ENCODE measurements at regions not wholly inside any gene's neighbourhood (a gene's known extent, or its start where the extent isn't known, plus 50 kb on each side); places are given as distances from the start of the nearest gene placed in this dataset.

DNA sequence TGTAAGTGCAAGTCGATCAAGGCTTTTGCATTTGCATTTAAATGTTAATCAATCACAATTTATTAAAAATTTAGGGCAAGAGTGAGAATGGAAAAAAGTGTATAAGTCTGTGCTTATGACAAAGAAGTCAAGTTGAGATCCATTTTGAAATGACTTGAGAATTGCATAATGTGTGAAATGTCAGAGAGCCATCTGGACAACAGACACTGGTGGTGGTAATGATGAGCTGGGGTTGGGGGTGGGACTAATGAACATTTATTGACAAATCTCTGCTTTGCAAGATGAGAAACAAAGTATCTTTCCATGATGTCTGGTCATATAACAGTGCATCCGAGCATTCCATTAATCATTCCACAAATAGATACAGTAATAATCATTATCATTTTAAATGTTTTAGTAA lies 89.4 kb upstream of the ZBTB20 start:
- DNase-seq (ENCODE audit: low read depth) = no peak
- TF ChIP-seq, protein P1, sequence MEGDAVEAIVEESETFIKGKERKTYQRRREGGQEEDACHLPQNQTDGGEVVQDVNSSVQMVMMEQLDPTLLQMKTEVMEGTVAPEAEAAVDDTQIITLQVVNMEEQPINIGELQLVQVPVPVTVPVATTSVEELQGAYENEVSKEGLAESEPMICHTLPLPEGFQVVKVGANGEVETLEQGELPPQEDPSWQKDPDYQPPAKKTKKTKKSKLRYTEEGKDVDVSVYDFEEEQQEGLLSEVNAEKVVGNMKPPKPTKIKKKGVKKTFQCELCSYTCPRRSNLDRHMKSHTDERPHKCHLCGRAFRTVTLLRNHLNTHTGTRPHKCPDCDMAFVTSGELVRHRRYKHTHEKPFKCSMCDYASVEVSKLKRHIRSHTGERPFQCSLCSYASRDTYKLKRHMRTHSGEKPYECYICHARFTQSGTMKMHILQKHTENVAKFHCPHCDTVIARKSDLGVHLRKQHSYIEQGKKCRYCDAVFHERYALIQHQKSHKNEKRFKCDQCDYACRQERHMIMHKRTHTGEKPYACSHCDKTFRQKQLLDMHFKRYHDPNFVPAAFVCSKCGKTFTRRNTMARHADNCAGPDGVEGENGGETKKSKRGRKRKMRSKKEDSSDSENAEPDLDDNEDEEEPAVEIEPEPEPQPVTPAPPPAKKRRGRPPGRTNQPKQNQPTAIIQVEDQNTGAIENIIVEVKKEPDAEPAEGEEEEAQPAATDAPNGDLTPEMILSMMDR (IDR thresholded peaks at IDR 0.05; ENCODE audit: insufficient read depth, low read depth, low read length, missing control alignments) = no peak
- H3K4me3 ChIP-seq (ENCODE audit: low read depth, low read length) = no peak overlapping the region

DNA sequence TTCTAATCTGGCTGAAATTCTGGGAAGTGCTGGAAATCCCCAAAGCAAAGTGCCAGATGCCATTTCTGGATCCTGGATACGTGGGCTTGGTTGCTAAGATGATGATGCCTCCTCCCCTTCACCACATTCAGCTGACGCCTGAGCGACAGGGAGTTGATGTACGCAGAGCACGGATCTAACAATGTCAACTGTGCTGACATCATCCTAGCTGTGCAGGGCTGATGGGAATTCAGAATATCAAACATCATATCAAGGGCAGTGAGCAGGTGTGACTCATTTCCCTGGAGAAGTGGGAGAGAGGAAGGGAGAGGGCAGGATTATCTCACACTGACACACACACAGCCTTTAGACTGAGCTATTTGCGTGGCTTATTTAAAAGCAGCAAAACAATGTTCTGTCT lies 92.6 kb upstream of the ZBTB20 start:
- no peak overlapping the region for H3K4me3 ChIP-seq (ENCODE audit: low read depth, low read length)
- TF ChIP-seq, protein P1 (IDR thresholded peaks at IDR 0.05; ENCODE audit: insufficient read depth, low read depth, low read length, missing control alignments) = no peak
- DNase-seq (ENCODE audit: low read depth) = no peak

DNA sequence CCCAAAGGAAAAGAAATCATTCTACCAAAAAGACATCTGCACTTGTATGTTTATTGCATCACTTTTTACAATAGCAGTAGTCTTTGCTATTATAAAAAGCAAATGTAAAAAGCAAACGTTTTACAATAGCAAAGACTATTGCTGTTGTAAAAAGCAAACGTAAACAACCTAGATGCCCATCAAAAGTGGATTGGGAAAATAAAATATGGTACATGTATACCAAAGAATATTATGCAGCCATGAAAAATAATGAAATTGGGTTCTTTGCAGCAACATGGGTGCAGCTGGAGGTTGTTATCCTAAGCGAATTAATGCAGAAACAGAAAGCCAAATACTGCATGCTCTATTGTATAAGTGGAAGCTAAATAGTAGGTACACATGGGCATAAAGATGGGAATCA lies 97.3 kb upstream of the ZBTB20 start:
- DNase-seq (ENCODE audit: low read depth) = no peak
- TF ChIP-seq, protein P1 (IDR thresholded peaks at IDR 0.05; ENCODE audit: insufficient read depth, low read depth, low read length, missing control alignments) = no peak
- no peak overlapping the region for H3K4me3 ChIP-seq (ENCODE audit: low read depth, low read length)

DNA sequence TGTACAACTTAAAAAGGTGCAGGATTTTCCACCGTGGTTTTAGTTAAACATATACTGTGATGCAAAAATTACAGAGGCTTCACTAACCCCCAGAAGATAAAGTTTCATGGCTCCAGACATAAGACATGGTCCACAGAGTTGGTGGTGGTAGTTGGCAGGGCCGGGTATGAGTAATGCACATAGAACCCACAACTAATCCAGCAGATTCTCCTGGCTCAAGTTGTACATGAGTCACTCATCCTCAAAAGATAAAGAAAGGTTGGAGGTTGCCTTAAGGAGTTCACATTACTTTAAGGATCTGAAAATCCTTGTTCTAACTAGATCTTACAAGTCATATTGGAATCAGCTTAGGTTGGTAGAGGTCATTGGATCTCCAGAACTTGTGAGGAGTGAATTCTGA lies 98.3 kb upstream of the ZBTB20 start:
- no peak for DNase-seq (ENCODE audit: low read depth)

DNA sequence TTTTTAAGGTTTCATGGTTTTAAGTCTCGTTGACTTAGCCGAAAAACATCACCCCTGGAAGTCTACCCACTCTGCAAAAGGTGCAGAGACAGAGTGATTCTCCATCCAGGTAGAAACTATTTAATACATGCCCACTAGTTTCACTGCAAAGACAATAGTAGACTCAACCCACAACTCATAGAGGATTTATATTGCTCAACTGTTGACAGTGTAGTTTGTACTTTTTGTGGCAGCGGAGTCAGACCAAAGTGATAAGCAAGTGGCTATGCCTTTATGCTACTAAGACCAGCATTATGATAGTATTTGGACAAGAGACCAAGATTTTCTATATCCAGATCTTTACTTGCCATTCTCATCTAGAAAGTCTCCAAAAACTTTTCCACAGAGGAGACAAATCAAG lies 98.8 kb upstream of the ZBTB20 start:
- no peak overlapping the region for H3K4me3 ChIP-seq (ENCODE audit: low read depth, low read length)

More for the DNA sequence above, 98.3 kb upstream of the ZBTB20 start:
- no peak overlapping the region for H3K4me3 ChIP-seq (ENCODE audit: low read depth, low read length)
- TF ChIP-seq, protein P1 (IDR thresholded peaks at IDR 0.05; ENCODE audit: insufficient read depth, low read depth, low read length, missing control alignments) = no peak

DNA sequence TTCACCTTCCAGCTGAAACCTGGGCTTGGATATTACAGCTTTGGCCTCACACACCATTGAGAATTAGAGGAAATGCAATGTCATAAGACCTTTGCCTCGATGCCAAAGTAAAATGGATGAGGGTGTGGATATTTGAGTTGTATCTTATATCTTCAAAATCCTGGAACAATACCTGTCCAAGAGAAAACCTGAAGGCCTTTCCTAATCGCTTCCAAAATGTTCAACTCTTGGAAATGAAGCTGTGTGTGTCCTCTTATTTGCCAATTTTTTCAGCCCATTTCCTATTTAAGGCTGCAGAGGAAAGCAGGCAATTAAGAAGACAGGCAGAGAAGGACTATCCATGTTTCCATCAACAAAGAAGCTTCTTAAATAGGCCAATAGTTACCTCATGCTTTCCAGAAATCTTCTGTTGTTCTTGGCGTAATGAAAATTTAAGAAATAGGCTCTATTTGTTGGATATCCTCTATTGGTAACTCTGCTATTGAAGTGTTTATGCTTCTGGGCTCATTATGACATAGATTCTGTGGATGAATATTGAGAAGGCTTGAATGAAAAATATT lies 99.5 kb upstream of the ZBTB20 start:
- no peak for DNase-seq (ENCODE audit: low read depth)
- TF ChIP-seq, protein P1 (IDR thresholded peaks at IDR 0.05; ENCODE audit: insufficient read depth, low read depth, low read length, missing control alignments) = no peak
- H3K4me3 ChIP-seq (ENCODE audit: low read depth, low read length) = no peak overlapping the region

More for the DNA sequence above, 98.8 kb upstream of the ZBTB20 start:
- no peak for DNase-seq (ENCODE audit: low read depth)
- TF ChIP-seq, protein P1 (IDR thresholded peaks at IDR 0.05; ENCODE audit: insufficient read depth, low read depth, low read length, missing control alignments) = no peak

DNA sequence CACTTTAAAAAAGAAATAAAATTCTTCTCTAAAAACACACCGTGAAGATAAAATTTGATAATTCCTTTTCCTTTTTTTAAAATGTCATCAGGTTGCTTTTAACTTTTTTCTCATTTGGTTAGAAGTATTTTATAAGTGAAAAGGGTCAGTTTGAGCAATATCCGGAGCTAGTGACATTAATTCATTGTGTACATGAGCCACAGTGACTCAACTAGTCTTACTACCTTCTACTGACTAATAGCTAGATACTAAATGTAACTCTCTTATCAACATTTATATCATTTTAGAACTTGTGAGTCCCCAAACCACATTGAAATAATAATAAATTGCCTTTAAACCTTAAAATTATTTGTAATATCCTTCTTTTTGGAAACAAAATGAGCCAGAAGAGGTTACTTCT lies 101.2 kb upstream of the ZBTB20 start:
- TF ChIP-seq, protein P1 (IDR thresholded peaks at IDR 0.05; ENCODE audit: insufficient read depth, low read depth, low read length, missing control alignments) = no peak
- DNase-seq (ENCODE audit: low read depth) = no peak
- no peak overlapping the region for H3K4me3 ChIP-seq (ENCODE audit: low read depth, low read length)

All from GM12865 (cell line).